MCF 10A (cell line): ENCODE measurements at regions not wholly inside any gene's neighbourhood (a gene's known extent, or its start where the extent isn't known, plus 50 kb on each side); places are given as distances from the start of the nearest gene placed in this dataset.

Experiments
- BruUV-seq: library from RNA; stranded (reverse); fragments of 400-500 nt; replicated peaks from 2 replicates; lab custom pipeline; 2021; lab: Mats Ljungman, UMichigan
- CTCF ChIA-PET: fragments of 300-600 bp; sonication (Branson Sonifier 250); formaldehyde crosslinking; extraction: SDS; loops from one replicate; lab custom pipeline; 2021; ENCODE audit warnings: antibody characterized with exemption, inconsistent platforms; lab: Yijun Ruan, JAX
- POLR2A ChIA-PET: fragments of 300-600, 350-650 bp; sonication (Branson Sonifier 250); formaldehyde crosslinking; extraction: SDS; loops from one replicate; lab custom pipeline; 2020; ENCODE audit warnings: antibody characterized with exemption, inconsistent platforms; lab: Yijun Ruan, JAX
- DNase-seq: peaks from one replicate; pipeline ENCODE4 v3.0.0-alpha.2; 2018; ENCODE audit not compliant: unreplicated experiment
- H3K27ac Mint-ChIP-seq: one replicate; pipeline ENCODE4 v1.8.0; 2022; ENCODE audit warnings: mild to moderate bottlenecking, low read depth, mixed read lengths; ENCODE audit not compliant: unreplicated experiment
- H3K27me3 Mint-ChIP-seq: one replicate; pipeline ENCODE4 v1.8.0; 2022; ENCODE audit warnings: mixed read lengths; ENCODE audit not compliant: insufficient read depth, unreplicated experiment
- H3K36me3 Mint-ChIP-seq: one replicate; pipeline ENCODE4 v1.8.0; 2022; ENCODE audit warnings: mild to moderate bottlenecking, moderate library complexity, mixed read lengths; ENCODE audit not compliant: insufficient read depth, unreplicated experiment
- H3K4me1 Mint-ChIP-seq: one replicate; pipeline ENCODE4 v1.8.0; 2022; ENCODE audit warnings: mixed read lengths; ENCODE audit not compliant: insufficient read depth, unreplicated experiment
- H3K4me3 Mint-ChIP-seq: one replicate; pipeline ENCODE4 v1.8.0; 2022; ENCODE audit warnings: mild to moderate bottlenecking, moderate library complexity, mixed read lengths; ENCODE audit not compliant: unreplicated experiment
- H3K9me3 Mint-ChIP-seq: one replicate; pipeline ENCODE4 v1.8.0; 2022; ENCODE audit warnings: mixed read lengths; ENCODE audit not compliant: unreplicated experiment
- intact Hi-C: fragments of 100-400 bp; cut with micrococcal nuclease; formaldehyde crosslinking; loops from 2 replicates; pipeline ENCODE4 v1.14.1; 2022
- TF ChIP-seq, protein P1 (sequence below): fragments of 200-600 bp; IDR thresholded peaks from one replicate; pipeline ENCODE4 v1.8.0; 2022; ENCODE audit warnings: antibody characterized with exemption, mild to moderate bottlenecking; ENCODE audit not compliant: unreplicated experiment

DNA sequence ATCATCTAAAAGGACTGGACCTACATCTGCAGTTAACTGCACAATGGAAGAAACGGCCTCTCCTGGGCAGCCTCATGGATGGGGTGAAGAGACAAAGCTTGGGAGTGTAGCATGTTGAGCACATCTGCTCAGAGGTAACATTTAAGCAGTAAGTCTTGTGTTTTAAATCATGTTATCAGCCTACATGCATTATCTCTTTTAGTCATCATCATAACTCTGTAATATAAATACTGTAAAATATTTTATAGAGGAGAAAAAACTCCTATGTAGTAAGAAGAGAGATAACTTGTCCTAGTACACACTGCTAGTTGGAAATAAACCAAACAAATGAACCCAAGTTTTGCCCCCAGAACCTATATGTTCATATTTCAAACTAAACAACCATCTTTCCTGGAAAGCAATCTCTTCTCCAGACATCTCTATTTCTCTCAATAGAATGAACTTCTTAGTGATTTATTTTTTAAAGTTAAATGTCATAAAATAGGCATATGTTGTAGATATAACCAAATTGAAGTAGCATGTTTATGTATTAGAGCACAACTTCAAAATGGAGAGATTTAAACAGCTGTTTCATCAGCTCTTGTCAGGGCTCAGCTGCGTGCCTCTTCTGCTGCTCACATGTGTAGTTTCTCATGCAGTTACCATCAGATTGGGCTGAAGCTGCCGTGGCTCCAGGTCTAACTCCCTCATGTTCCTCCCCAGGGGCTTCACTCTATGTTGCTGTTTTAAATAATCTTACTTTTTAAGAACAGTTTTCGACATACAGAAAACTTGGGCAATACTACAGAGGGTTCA, 581.8 kb upstream of the ZFP42 start:
- Mint-ChIP-seq H3K27me3 (no peaks in the 10 kb centered on the region), H3K4me3 (no peak overlapping the region), H3K4me1 (peaks cover 5% of the 10 kb centered on the region), H3K9me3 (no peaks in the 10 kb centered on the region), H3K36me3 (no peaks in the 10 kb centered on the region), H3K27ac (no peak overlapping the region)
- no peak for DNase-seq
- BruUV-seq = no TSS peak
- ChIA-PET CTCF (interaction anchor here (0.5 to 0.6 kb wide), 3 partner anchors 354 to 826 kb away, joined by 3 to 4 read pairs (median 3); no protein-coding TSS in a partner anchor), POLR2A (no interaction called here)
- TF ChIP-seq, protein P1, sequence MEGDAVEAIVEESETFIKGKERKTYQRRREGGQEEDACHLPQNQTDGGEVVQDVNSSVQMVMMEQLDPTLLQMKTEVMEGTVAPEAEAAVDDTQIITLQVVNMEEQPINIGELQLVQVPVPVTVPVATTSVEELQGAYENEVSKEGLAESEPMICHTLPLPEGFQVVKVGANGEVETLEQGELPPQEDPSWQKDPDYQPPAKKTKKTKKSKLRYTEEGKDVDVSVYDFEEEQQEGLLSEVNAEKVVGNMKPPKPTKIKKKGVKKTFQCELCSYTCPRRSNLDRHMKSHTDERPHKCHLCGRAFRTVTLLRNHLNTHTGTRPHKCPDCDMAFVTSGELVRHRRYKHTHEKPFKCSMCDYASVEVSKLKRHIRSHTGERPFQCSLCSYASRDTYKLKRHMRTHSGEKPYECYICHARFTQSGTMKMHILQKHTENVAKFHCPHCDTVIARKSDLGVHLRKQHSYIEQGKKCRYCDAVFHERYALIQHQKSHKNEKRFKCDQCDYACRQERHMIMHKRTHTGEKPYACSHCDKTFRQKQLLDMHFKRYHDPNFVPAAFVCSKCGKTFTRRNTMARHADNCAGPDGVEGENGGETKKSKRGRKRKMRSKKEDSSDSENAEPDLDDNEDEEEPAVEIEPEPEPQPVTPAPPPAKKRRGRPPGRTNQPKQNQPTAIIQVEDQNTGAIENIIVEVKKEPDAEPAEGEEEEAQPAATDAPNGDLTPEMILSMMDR = no peak
- intact Hi-C loops = no loop called here

DNA sequence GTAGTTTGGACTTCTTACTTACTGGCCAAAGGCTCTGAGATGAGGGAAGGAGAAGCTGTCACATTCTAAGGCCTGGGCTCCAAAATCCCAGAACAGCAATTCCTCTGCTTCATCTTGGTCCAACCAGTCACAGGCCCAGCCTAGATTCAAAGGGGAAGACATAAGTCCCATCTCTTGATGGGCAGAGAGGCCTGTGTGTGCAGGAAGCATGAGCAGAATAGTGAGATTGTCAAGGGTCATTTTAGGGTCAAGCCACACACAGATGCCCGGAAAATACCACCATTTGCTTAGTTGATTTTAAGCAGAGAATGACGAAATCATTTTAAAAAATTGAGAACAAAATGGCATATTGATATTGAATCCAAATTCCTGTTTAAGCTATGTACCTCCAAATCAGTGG, 580.9 kb upstream of the ZFP42 start:
- POLR2A ChIA-PET = interaction anchor here (1.5 kb wide), 1 partner anchor 26 kb away, joined by 3 read pairs; no protein-coding TSS in a partner anchor
- CTCF ChIA-PET = no interaction called here

GRCh38 chr4:187415231-187415630, 580.3 kb upstream of the ZFP42 start:
- H3K27ac Mint-ChIP-seq = no peak overlapping the region
- no peak overlapping the region for H3K4me3 Mint-ChIP-seq
- H3K27me3 Mint-ChIP-seq = no peaks in the 10 kb centered on the region
- CTCF ChIA-PET = no interaction called here
- H3K9me3 Mint-ChIP-seq = no peaks in the 10 kb centered on the region
- no TSS peak for BruUV-seq
- intact Hi-C loops = no loop called here
- POLR2A ChIA-PET = interaction anchor here (1.5 kb wide), 1 partner anchor 27 kb away, joined by 3 read pairs; no protein-coding TSS in a partner anchor
- TF ChIP-seq, protein P1 = no peak
- no peaks in the 10 kb centered on the region for H3K36me3 Mint-ChIP-seq
- DNase-seq = no peak
- peaks cover 5% of the 10 kb centered on the region for H3K4me1 Mint-ChIP-seq

More for the DNA sequence above, 580.9 kb upstream of the ZFP42 start:
- Mint-ChIP-seq H3K9me3 (no peaks in the 10 kb centered on the region), H3K36me3 (no peaks in the 10 kb centered on the region), H3K27ac (no peak overlapping the region), H3K4me3 (no peak overlapping the region), H3K4me1 (peaks cover 5% of the 10 kb centered on the region), H3K27me3 (no peaks in the 10 kb centered on the region)
- intact Hi-C loops = no loop called here
- BruUV-seq = no TSS peak
- TF ChIP-seq, protein P1 = no peak
- DNase-seq = no peak

DNA sequence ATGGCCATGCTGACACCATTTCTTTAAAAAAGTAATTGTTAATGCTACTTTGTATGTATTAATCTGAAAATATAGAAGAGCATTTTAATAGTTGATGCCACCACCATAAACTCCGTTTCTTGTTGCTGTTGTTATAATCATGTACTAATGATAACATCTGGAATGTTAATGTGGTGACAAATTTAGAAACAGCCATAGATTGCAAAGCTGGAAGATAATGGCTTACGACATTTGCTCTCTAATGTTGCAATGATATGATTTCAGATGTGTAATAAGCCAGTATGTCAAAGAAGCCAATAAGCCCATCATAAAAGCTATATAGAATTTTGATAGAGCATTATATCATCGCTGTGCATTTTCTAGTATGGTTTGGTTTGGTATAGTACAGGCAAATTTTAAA, 579.4 kb upstream of the ZFP42 start:
- Mint-ChIP-seq H3K9me3 (no peaks in the 10 kb centered on the region), H3K4me1 (peaks cover 5% of the 10 kb centered on the region), H3K27ac (no peak overlapping the region), H3K4me3 (no peak overlapping the region), H3K27me3 (no peaks in the 10 kb centered on the region), H3K36me3 (no peaks in the 10 kb centered on the region)
- no TSS peak for BruUV-seq
- no peak for DNase-seq
- ChIA-PET CTCF (interaction anchor here (0.6 kb wide), 1 partner anchor 247 kb away, joined by 3 read pairs; no protein-coding TSS in a partner anchor), POLR2A (interaction anchor here (0.6 to 1.5 kb wide), 2 partner anchors 28 to 307 kb away, joined by 3 read pairs; no protein-coding TSS in a partner anchor)
- intact Hi-C loops = no loop called here
- TF ChIP-seq, protein P1 = no peak
